Common myeloid progenitor, CD34-positive (primary cell): ENCODE measurements at regions not wholly inside any gene's neighbourhood (a gene's known extent, or its start where the extent isn't known, plus 50 kb on each side); places are given as distances from the start of the nearest gene placed in this dataset.

Source experiments
- CTCF ChIA-PET: fragments of 350-600 bp; sonication (Branson Sonifier 250); formaldehyde crosslinking; loops from one replicate; lab custom pipeline; 2021; ENCODE audit warnings: antibody characterized with exemption; lab: Charles Lee
- POLR2A ChIA-PET: fragments of 350-600 bp; sonication (Branson Sonifier 250); formaldehyde crosslinking; loops from one replicate; lab custom pipeline; 2021; ENCODE audit warnings: antibody characterized with exemption; lab: Charles Lee
- DNase-seq, 3 donors: peaks; one replicate each; pipeline versions ENCODE4 v3.0.0 to v3.0.0-alpha.2; 2013
- H3K27ac ChIP-seq, 2 experiments: 1 replicate in 1 of 2; 2 replicates in 1 of 2; pipeline ENCODE4 v1.7.0; 2013; ENCODE audit warnings: inconsistent platforms in 2 of 2, low read length in 2 of 2, mild to moderate bottlenecking in 2 of 2, low read depth in 1 of 2, moderate library complexity in 1 of 2; ENCODE audit not compliant: severe bottlenecking in 2 of 2, insufficient read depth in 1 of 2, poor library complexity in 1 of 2
- H3K27me3 ChIP-seq, 5 experiments: replicated peaks in 2 of 5; 1 replicate in 3 of 5; 2 replicates in 2 of 5; pipeline versions ENCODE4 v1.6.1 to v1.7.0; 2013; ENCODE audit warnings: low read length in 4 of 5, mild to moderate bottlenecking in 2 of 5, moderate library complexity in 2 of 5, inconsistent platforms in 1 of 5; ENCODE audit not compliant: insufficient read depth in 5 of 5, control insufficient read depth in 4 of 5
- H3K36me3 ChIP-seq, 4 experiments: 1 replicate in 2 of 4; 2 replicates in 2 of 4; pipeline versions ENCODE4 v1.6.1 to v1.7.0; 2013; ENCODE audit warnings: low read length in 3 of 4, control low read depth in 1 of 4, mild to moderate bottlenecking in 1 of 4; ENCODE audit not compliant: control insufficient read depth in 4 of 4, insufficient read depth in 4 of 4
- H3K4me1 ChIP-seq, 4 experiments: 1 replicate in 3 of 4; 2 replicates in 1 of 4; pipeline versions ENCODE4 v1.6.1 to v1.7.1; 2013; ENCODE audit warnings: low read length in 3 of 4, mild to moderate bottlenecking in 3 of 4, control low read depth in 1 of 4, inconsistent platforms in 1 of 4, moderate library complexity in 1 of 4; ENCODE audit not compliant: control insufficient read depth in 4 of 4, insufficient read depth in 4 of 4; ENCODE audit errors: control extremely low read depth in 1 of 4
- H3K4me3 ChIP-seq, 7 experiments: 1 replicate in 4 of 7; 2 replicates in 3 of 7; pipeline versions ENCODE4 v1.5.1 to v1.7.0; 2013; ENCODE audit warnings: mild to moderate bottlenecking in 7 of 7, low read length in 6 of 7, moderate library complexity in 6 of 7, inconsistent platforms in 2 of 7, low read depth in 2 of 7, control low read depth in 1 of 7; ENCODE audit not compliant: insufficient read depth in 4 of 7, control insufficient read depth in 1 of 7; ENCODE audit errors: extremely low read depth in 1 of 7
- H3K9me3 ChIP-seq, 5 experiments: 1 replicate in 4 of 5; 2 replicates in 1 of 5; pipeline versions ENCODE4 v1.6.1 to v1.7.1; 2013; ENCODE audit warnings: low read length in 4 of 5, mild to moderate bottlenecking in 2 of 5, inconsistent platforms in 1 of 5, low read depth in 1 of 5, moderate library complexity in 1 of 5; ENCODE audit not compliant: control insufficient read depth in 4 of 5, insufficient read depth in 2 of 5; ENCODE audit errors: control extremely low read depth in 1 of 5
- WGBS: methylation state at CpG from one replicate; pipeline ENCODE4 v1.1.5; 2013; ENCODE audit not compliant: insufficient coverage; 5-methylcytosine and 5-hydroxymethylcytosine counted together

GRCh38 chr12:4104722-4105244, 168.8 kb upstream of the CCND2 start:
- CTCF ChIA-PET, result interaction anchor here (0.6 to 4.2 kb wide), 5 partner anchors 9 to 166 kb away, joined by 3 to 48 read pairs (median 4); partner anchors contain the start of gene CCND2
- Histone ChIP-seq H3K4me3 (no peak overlapping the region), H3K36me3 (no peaks in the 10 kb centered on the region), H3K4me1 (peaks cover 0 to 5% (median 2%) of the 10 kb centered on the region in 4 experiments), H3K27me3 (no peaks in the 10 kb centered on the region), H3K9me3 (peaks cover 0 to 3% (median 0%) of the 10 kb centered on the region in 5 experiments), H3K27ac (no peak overlapping the region)
- no peak for DNase-seq
- 97% methylated on average over 4 of the region's 9 CpGs for WGBS
- POLR2A ChIA-PET, result interaction anchor here (0.7 kb wide), 1 partner anchor 172 kb away, joined by 3 read pairs; no protein-coding TSS in a partner anchor

GRCh38 chr12:4099276-4099675, 174.3 kb upstream of the CCND2 start:
- H3K4me1 ChIP-seq, result no peaks in the 10 kb centered on the region
- CTCF ChIA-PET, result interaction anchor here (0.9 to 6.0 kb wide), 10 partner anchors 9 to 216 kb away, joined by 3 to 50 read pairs (median 4); no protein-coding TSS in a partner anchor
- H3K27me3 ChIP-seq, result no peaks in the 10 kb centered on the region
- POLR2A ChIA-PET, result interaction anchor here (0.5 kb wide), 1 partner anchor 68 kb away, joined by 3 read pairs; no protein-coding TSS in a partner anchor
- H3K9me3 ChIP-seq, result no peaks in the 10 kb centered on the region
- DNase-seq, result peak in 2 of 3 donors; percentile 41 to 45
- H3K36me3 ChIP-seq, result no peaks in the 10 kb centered on the region
- WGBS, result no CpG with 5 or more reads among the region's 3 CpGs
- H3K27ac ChIP-seq, result no peak overlapping the region
- H3K4me3 ChIP-seq, result no peak overlapping the region

GRCh38 chr12:4091016-4091743, 182.4 kb upstream of the CCND2 start:
- H3K27me3 ChIP-seq, result no peaks in the 10 kb centered on the region
- peak overlapping the region in 1 of 7 experiments; percentile 8 for H3K4me3 ChIP-seq
- POLR2A ChIA-PET, result interaction anchor here (0.9 kb wide), 2 partner anchors 22 to 64 kb away, joined by 3 read pairs; no protein-coding TSS in a partner anchor
- H3K9me3 ChIP-seq, result no peaks in the 10 kb centered on the region
- no peaks in the 10 kb centered on the region for H3K36me3 ChIP-seq
- WGBS, result 29% methylated on average over 4 of the region's 5 CpGs
- no peak overlapping the region for H3K27ac ChIP-seq
- CTCF ChIA-PET, result interaction anchor here (0.7 to 1.6 kb wide), 10 partner anchors 9 to 208 kb away, joined by 3 to 12 read pairs (median 4); no protein-coding TSS in a partner anchor
- peak in 2 of 3 donors; percentile 66 to 77 for DNase-seq
- peaks cover 2 to 16% (median 14%) of the 10 kb centered on the region in 4 experiments for H3K4me1 ChIP-seq

GRCh38 chr12:4089956-4090355, 183.6 kb upstream of the CCND2 start:
- POLR2A ChIA-PET, result interaction anchor here (0.6 kb wide), 1 partner anchor 13 kb away, joined by 3 read pairs; no protein-coding TSS in a partner anchor
- Histone ChIP-seq H3K4me3 (no peak overlapping the region), H3K4me1 (peaks cover 3 to 18% (median 15%) of the 10 kb centered on the region in 4 experiments), H3K9me3 (no peaks in the 10 kb centered on the region), H3K27ac (no peak overlapping the region), H3K36me3 (no peaks in the 10 kb centered on the region), H3K27me3 (no peaks in the 10 kb centered on the region)
- no peak for DNase-seq
- WGBS, result 100% methylated on average over 2 of the region's 3 CpGs
- CTCF ChIA-PET, result interaction anchor here (1.0 kb wide), 1 partner anchor 52 kb away, joined by 3 read pairs; no protein-coding TSS in a partner anchor

GRCh38 chr12:4089121-4089606, 184.4 kb upstream of the CCND2 start:
- 100% methylated on average over 2 of the region's 5 CpGs for WGBS
- no peak overlapping the region for H3K4me3 ChIP-seq
- H3K27ac ChIP-seq, result no peak overlapping the region
- peaks cover 5 to 21% (median 19%) of the 10 kb centered on the region in 4 experiments for H3K4me1 ChIP-seq
- no peaks in the 10 kb centered on the region for H3K36me3 ChIP-seq
- CTCF ChIA-PET, result interaction anchor here (1.0 kb wide), 1 partner anchor 51 kb away, joined by 3 read pairs; no protein-coding TSS in a partner anchor
- POLR2A ChIA-PET, result interaction anchor here (0.6 kb wide), 1 partner anchor 205 kb away, joined by 4 read pairs; no protein-coding TSS in a partner anchor
- DNase-seq, result no peak
- H3K9me3 ChIP-seq, result no peaks in the 10 kb centered on the region
- no peaks in the 10 kb centered on the region for H3K27me3 ChIP-seq

- H3K27me3 ChIP-seq, result no peaks in the 10 kb centered on the region
- ChIA-PET CTCF (no interaction called here), POLR2A (no interaction called here)
- no peak overlapping the region for H3K27ac ChIP-seq
- WGBS, result 94% methylated on average over 8 of the region's 9 CpGs
- H3K9me3 ChIP-seq, result no peaks in the 10 kb centered on the region
- H3K4me1 ChIP-seq, result peaks cover 5 to 21% (median 19%) of the 10 kb centered on the region in 4 experiments
- H3K4me3 ChIP-seq, result no peak overlapping the region
- H3K36me3 ChIP-seq, result no peaks in the 10 kb centered on the region
- no peak for DNase-seq
These were observed 185.1 kb upstream of the CCND2 start for GRCh38 chr12:4088451-4088850.
